ENCODE measurements at regions not wholly inside any gene's neighbourhood (a gene's known extent, or its start where the extent isn't known, plus 50 kb on each side); places are given as distances from the start of the nearest gene placed in this dataset.

- TF ChIP-seq ZNF655 (CRISPR knock-in tag; IDR thresholded peaks at IDR 0.05) (no peak), CHD1 (IDR thresholded peaks at IDR 0.05; ENCODE audit: low read length) (no peak), ZNF324 (CRISPR knock-in tag; IDR thresholded peaks at IDR 0.05) (no peak), ERF (CRISPR knock-in tag; IDR thresholded peaks at IDR 0.05) (no peak)
Measured at GRCh38 chr2:8364668-8365067, 317.2 kb upstream of the ID2 start (continued).

GRCh38 chr2:8365331-8365910 lies 316.4 kb upstream of the ID2 start:
- no TSS peak for BruUV-seq (replicated peaks)

More at GRCh38 chr2:8365331-8365910, 316.4 kb upstream of the ID2 start:
- no peaks in the 10 kb centered on the region for H3K79me2 ChIP-seq (ENCODE audit: control insufficient read depth, insufficient read depth, low read length)
- FAIRE-seq, result no peak
- POLR2A ChIA-PET, result no interaction called here
- no peak overlapping the region for H3K27ac ChIP-seq (ENCODE audit: extremely low read depth, low read depth, low read length)
- peaks cover 12 to 60% of the 10 kb centered on the region in 2 experiments for H3K27me3 ChIP-seq (ENCODE audit: control insufficient read depth in 2 of 2, insufficient read depth in 2 of 2, low read length in 2 of 2)
- no peaks in the 10 kb centered on the region for H3K9me1 ChIP-seq (ENCODE audit: control insufficient read depth, insufficient read depth, low read length)
- no peak overlapping the region for H2AFZ ChIP-seq (ENCODE audit: low read depth, low read length)
- CTCF ChIA-PET (ENCODE audit: low intra/inter-chr PET ratio), result no interaction called here
- no peaks in the 10 kb centered on the region for H4K20me1 ChIP-seq (replicated peaks; ENCODE audit: control insufficient read depth, insufficient read depth, low read length)
- no peaks in the 10 kb centered on the region for H3K4me1 ChIP-seq (replicated peaks in 1 of 2; ENCODE audit: control insufficient read depth in 2 of 2, insufficient read depth in 2 of 2, low read length in 2 of 2)
- 17% methylated on average over 15 of the region's 16 CpGs for WGBS (ENCODE audit: insufficient coverage, low coverage, missing lambda C conversion rate)
- H3K4me3 ChIP-seq, result no peak overlapping the region
- no peaks in the 10 kb centered on the region for H3K36me3 ChIP-seq (ENCODE audit: control insufficient read depth, insufficient read depth, low read length)
- H3K4me2 ChIP-seq (ENCODE audit: insufficient read depth, low read length), result no peak overlapping the region
- intact Hi-C loops (cut with micrococcal nuclease), result no loop called here
- no peaks in the 10 kb centered on the region for H3K9me3 ChIP-seq (replicated peaks; ENCODE audit: control insufficient read depth, insufficient read depth, low read depth, low read length)
- in situ Hi-C loops (cut with MboI), result no loop called here
- no peak for TF ChIP-seq SMARCA4 (IDR thresholded peaks at IDR 0.05)
- TF ChIP-seq, protein P1, sequence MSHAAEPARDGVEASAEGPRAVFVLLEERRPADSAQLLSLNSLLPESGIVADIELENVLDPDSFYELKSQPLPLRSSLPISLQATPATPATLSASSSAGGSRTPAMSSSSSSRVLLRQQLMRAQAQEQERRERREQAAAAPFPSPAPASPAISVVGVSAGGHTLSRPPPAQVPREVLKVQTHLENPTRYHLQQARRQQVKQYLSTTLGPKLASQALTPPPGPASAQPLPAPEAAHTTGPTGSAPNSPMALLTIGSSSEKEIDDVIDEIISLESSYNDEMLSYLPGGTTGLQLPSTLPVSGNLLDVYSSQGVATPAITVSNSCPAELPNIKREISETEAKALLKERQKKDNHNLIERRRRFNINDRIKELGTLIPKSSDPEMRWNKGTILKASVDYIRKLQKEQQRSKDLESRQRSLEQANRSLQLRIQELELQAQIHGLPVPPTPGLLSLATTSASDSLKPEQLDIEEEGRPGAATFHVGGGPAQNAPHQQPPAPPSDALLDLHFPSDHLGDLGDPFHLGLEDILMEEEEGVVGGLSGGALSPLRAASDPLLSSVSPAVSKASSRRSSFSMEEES (CRISPR knock-in tag; IDR thresholded peaks at IDR 0.05), result no peak
- no peak for TF ChIP-seq ARNT (IDR thresholded peaks at IDR 0.05)
- TF ChIP-seq JUNB (CRISPR knock-in tag; conservative IDR thresholded peaks at IDR 0.05), result no peak
- TF ChIP-seq HMGN3 (IDR thresholded peaks at IDR 0.05; ENCODE audit: borderline replicate concordance, extremely low read depth, insufficient read length, low read depth, low read length), result no peak
- TF ChIP-seq GTF2B (IDR thresholded peaks at IDR 0.05; ENCODE audit: extremely low read depth, insufficient read length), result no peak
- TF ChIP-seq ZBTB12 (CRISPR knock-in tag; IDR thresholded peaks at IDR 0.05), result no peak
- no peak for TF ChIP-seq CBX8 (IDR thresholded peaks at IDR 0.05; ENCODE audit: borderline replicate concordance, extremely low read depth, low read depth, low read length, poor library complexity, severe bottlenecking)
- TF ChIP-seq MEF2A (IDR thresholded peaks at IDR 0.05; ENCODE audit: control insufficient read depth, low read depth, low read length), result no peak
- no peak for TF ChIP-seq EHMT2 (IDR thresholded peaks at IDR 0.05)
- no peak for ATAC-seq
- DNase-seq (ENCODE audit: extremely low read depth in 1 of 4, low spot score in 3 of 4), result no peak
- H3K9ac ChIP-seq (ENCODE audit: insufficient read depth in 1 of 2, low read depth in 2 of 2, low read length in 2 of 2), result no peak overlapping the region

All from K562 (cell line).